ENCODE measurements at regions not wholly inside any gene's neighbourhood (a gene's known extent, or its start where the extent isn't known, plus 50 kb on each side); places are given as distances from the start of the nearest gene placed in this dataset.

DNA sequence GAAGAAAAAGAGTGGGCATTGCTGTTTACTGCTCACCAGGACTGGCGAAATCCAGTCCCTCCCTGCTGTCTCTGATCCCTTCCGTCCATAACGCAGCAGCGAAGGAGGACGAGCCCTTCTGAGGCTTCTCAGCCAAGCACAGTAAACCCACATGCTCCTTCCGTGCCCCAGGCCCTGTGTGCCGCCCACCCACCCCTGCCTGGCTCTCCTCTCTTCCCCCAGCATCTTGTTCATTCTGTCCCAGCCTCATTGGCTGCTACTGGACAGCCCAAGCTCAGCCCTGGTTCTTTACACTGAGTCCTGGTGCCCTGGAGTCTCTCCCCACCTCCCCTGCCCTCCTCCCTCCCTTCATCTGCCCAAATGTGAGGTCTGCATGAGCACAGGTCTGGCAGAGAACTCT lies 559.7 kb downstream of the BRD1 start:
- DNase-seq = no peak

DNA sequence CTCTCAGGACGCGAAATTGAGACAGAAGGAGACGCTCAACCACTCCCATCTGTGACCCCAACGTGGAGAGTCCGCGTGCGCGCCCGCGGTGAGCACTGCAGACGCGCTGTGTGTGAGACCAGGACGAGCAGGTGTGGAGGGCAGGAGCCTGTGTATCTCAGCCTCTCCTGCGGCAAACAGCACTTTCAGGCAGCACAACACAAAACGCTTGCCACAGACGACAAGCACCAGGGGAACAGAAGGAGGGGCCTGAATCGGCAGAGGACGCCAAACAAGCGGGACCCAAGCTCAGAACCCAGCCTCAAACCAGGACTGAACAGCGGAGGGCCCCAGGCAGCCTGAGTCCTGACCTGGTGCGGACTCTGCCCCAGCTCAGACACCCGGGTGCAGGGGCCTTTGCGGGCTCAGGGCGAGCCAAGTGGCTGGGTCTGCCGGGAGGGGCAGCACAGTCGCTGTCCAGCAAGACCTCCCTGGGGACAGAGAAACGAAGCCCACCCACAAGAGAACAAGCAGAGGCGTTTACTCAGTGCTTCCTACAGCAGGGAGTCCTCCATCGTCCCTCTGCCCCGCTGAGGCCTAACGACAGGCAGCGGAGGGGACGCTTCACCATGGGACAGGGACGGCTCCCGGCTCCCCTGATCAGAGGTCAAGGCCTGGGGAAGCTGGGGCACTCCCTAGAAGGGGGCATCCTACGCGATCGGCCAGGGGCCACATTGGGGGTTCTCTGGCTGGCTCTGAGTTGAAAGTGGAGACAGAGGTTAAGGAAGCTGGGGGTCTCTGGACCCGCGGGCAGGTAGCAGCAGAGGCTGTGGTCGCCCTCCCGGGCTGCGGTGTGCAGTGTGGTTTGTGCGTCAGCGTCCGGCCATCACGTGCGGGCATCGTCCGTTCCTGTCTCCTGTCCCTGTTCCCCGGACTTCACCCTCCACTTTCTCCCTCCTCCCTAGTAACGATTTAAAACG lies 560.8 kb downstream of the BRD1 start:
- DNase-seq = no peak

DNA sequence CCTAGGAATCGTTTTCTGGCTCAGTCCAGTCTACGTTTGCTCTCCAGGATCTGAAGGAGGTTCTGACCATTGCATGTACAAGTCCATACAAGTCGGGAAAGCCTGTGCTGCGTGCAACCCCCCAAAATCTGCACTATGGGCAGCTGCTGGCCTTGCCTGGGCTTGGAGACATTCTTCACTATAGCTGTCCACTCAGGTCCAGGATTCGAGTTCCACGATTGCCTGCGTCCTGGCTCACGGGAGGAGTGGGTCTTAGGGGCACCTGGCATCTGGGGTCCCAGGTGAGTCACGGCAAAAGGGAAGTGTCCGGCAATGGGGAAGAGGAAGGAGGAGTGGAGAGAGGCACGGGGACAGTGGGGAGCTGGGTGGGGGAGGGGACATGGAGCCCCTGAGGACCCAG lies 563.0 kb downstream of the BRD1 start:
- no peak for DNase-seq

DNA sequence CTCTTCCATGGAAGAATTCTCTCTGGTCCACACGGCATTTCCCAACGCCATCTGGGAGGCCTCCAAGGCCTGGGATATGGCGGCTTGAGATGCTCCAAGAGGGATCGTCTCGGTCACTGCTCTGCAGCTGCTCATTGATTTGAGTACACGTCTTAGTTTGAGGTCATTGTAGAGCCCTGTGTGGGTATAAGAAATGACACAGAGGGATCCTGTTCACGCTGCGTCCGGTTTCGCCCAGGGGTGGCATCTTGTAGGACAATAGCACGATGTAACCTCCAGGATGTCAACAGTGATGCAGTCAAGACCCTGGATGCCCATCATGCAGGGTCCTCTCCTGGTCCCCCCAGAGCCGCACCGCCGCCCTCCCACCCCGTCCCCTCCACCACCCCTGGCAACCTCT lies 564.6 kb downstream of the BRD1 start:
- no peak for DNase-seq

DNA sequence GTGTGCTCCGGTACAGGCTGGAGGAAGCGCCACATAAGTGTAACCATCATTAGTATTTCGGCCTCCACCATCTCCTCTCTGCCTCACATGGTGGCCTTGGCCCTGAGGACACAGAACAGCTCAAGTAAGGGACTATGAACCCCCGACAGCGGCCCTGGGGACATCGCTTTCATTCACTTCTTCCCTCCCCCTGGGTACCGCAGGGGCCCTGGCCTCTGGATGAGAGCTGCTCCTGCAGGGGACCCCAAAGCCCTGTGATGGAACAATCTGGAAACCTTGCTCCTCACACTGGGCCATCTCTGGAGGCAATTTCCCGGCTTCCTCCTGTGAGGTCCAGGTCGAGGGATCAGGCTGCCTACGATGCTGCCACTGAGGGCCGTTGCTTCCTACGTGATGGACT lies 565.5 kb downstream of the BRD1 start:
- no peak for DNase-seq

DNA sequence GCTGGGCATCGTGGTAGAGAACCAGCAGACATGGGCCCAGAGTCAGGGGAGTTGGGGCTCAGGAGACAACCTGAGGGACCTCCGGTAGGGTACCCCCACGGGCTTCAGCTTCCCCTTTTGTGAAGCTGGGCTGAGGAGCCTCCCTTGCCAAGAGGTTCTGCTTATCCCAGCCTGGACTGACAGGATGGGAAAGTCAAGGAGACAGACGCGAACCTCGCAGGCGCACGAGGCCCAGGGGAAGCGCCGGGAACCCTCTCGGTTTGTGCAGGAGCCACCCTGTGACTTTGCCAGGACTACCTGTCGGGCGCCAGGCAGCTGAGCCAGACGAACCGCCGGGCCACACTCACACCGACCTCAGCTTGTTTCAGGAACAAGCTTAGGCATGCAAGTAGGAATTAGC lies 566.1 kb downstream of the BRD1 start:
- no peak for DNase-seq

DNA sequence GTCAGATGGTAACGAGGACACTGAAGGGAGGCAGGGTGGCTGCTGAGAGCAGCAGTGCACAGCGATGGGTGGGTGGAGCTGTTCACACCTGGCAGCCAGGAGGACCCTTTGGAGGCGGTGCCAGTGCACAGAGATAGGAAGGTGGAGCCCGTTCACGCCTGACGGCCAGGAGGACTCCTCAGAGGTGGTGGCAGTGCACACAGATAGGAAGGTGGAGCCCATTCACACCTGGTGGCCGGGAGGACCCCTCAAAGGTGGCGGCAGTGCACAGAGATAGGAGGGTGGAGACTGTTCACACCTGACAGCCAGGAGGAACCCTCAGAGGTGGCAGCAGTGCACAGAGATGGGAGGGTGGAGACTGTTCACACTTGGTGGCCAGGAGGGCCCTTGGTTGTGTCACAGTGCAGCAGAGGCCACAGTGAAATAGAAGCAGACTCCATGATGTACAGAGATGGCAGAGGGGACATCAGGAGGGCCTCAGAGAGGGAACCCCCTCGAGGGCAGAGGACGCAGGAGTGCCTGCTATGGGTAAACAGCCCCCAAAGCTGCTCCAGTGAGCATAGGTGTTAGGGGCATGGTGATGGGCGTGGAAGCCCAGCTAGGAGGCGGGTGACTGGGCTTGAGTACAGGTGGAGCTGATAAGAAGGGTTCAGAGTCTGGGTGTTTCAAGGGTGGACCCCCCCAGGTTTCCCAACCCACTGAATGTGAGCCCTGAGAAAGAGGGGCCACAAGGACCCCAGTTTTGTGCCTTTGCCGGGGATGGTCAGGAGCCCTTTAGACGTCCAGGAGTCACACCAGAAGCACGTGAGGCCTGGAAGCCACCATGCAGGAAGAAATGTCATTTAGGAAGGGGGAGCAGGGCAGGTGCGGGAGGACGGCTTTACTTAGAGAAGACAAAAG lies 566.7 kb downstream of the BRD1 start:
- no peak for DNase-seq

DNA sequence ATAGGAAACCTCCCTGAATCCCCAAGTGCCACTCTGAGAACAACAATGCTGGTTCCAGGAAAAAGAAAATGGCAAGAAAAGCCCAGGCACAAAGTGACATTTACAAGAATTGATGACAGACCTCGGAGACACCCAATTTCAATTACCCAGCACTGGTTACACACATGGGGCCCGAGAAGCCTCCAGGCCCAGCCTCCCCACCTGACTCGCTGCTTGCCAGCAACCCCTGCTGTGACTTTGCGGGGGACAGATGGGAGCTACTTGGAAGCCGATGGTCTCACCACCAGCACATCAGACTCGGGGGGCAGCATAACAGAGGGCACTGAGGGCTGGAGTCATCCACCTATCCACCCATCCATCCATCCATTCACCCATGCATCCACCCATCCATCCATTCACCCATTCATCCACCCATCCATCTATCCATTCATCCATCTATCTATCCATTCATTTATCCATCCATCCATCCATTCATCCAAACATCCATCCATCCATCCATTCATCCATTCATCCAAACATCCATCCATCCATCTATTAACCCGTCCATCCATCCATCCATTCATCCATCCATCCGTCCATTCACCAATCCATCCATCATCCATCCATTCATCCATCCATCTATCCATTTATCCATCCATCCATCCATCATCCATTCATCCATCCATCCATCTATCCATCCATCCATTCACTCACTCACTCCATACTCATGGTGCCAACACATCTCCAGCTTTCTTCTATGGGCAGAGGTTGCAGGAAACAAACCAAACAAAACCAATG lies 567.6 kb downstream of the BRD1 start:
- no peak for DNase-seq

DNA sequence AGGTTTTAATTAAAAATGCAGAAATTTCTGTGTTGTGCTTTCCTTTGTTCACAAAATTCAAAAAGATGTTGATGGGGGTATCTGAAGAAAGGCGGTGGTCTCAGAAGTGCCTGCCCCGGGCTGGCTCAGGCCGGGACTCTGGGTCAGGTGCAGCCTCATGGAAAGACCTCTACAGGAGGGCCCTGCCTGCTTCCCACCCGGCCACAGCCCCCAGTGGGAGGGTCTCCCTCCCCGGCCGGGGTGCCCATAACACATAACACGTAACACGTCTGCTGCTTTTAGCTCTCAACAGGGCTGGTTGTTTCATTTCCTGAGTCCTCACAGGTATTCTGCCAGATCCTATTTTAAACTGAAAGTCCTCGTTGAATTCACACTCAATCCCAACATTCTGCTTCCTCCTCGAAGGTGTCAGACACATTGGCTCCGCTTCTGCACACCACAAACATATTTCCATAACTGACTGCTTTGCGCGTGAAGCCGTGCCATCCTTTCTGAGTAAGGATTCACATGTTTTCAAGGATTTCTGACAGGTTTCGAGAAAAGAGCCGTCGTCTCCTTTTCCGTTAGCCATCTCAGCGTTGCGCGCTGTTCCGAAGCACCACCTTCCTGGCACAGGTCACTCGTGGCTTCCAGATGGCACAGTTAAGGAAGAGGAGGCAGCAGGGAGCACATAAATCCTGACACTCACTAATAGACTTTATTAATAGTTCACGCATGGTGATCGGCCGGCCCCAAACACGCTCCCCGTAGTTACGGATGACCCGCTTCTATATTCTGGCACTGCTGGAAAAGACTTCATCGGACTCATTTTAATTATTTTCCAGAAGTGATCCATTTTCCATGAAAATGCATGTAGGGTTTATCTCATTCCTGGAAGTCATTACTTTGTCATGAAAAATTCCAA lies 569.3 kb downstream of the BRD1 start:
- DNase-seq = no peak

DNA sequence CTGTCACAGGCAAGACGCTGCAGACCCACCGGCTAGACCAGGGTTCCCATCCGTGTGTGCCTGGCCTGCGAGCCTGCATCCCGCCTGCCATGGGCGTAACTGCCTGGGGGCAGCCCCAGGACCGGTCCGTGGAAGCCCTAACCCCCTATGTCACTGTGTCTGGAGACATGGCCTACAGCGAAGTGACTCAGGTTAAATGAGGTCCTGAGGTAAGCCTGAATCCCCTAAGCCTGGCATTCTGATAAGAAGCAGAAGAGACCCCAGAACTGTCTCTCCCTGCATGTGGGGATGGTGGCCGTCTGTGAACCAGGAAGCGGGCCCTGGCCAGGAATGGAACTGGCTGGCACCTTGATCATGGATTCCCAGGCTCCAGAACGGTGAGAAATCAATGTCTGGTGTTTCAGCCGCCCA lies 570.1 kb downstream of the BRD1 start:
- no peak for DNase-seq

DNA sequence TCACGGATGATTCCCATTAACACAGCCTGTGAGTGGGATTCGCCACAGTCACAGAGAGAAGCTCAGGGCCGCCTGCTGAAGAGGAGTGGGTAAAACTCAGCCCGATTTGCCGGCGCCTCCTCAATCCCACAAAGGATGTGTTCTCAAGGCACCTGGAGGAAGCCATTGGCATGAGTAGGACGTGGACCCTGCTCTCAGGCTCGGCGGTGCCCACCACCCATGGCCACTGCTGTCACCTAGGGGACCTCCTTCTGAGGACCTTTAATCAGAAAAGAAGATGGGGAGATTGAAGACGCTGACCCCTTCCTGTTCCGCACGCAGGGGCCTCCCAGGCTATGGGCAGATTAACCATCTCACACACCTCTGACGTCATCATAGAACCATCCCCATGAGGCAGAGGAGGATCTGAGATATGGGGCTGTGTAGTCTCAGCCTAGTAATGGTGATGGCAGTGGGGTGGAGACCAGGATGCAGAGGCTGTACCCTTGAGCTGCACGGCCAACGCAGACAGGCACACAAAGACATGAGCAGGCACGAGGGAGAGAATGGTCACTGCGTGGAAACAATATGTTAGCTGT lies 571.8 kb downstream of the BRD1 start:
- DNase-seq = no peak

DNA sequence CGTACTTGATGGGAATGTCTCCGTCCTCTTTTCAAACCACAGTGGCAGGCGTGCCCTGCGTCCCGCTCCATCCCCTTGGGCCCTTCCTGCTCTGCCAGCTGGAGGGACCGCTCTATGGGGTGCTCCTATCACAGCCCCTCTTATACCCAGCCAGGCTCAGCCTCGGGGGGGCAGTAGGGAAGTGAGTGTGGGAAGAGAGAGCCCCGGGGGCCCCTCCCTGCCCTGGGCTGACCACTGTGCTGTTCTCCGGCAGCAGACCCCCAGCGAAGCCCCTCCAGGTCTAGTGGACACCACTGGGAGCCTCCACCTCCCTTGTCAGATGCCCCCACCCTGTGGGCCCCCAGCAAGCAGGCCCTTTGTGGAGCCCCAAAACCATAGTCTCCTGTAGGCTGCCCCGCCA lies 572.5 kb downstream of the BRD1 start:
- DNase-seq = no peak

DNA sequence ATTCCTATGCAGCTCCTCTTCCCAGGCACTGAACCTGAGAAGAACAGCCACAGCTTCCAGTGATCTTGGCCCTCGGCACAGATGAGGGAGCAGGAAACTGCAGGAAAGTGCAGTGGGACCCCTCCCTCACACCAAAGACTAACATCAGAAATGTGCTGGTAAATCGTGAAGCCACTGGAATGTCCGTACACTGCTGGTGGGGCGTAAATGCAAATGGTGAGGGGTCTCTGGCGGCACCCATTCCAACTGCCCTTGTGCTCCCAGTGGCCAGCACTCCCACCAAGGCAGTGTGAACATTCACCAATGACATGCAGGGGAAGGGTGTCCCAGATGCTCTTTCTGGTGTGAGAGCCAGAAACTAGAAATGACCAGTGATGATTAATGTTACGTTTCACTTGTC lies 574.0 kb downstream of the BRD1 start:
- no peak for DNase-seq

DNA sequence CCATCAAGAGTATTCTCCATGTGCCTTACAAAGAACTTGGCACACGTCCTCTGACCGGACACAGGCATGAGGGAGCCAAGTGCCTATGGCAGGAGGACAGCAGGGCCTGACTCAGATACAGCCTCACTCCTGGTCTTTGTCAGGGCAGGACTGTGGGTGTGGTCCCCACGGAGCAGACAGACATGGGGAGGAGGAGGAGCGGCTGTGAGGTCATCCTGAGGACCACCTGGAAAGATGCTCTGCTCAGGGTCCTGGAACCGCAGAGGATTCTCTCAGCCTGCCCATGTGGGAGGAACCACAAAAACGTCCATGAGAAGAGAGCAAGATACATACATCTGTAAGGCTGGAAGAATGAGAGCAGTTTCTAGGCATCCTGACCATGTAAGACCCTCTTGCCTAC lies 576.3 kb downstream of the BRD1 start:
- DNase-seq = no peak

DNA sequence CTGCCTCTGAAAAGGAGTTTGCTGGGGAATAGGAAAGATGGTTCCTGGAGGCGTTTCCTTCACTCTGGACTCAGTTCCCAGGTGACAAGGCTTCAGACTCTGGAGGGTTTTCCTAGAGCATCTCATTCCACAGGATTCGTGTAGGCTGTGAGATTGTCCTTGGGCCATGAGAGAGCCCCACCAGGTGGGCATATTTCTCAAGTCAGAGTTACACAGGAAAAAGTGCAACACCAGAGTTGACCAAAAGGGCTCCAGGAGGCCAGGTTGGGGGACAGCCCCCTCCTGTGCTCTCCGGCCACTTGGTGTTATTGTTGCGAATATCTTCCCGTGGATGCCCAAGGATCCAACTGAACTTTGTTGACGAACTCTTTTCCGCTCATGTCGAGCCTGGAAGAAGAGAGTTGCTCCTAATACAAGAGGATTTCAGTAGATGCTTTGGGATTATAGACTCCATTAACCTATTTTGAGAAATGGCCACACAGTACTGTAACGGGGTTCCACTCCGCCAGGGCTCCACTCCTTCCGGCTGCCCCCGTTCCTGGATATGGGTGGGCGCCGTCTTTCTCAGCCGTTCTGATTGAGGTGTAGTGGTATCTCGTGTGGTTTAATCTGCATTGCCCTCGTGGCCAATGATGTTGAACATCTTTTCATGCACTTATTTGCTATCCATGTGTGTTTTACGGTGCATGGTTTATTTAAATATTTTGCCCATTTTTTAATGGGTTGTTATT lies 580.3 kb downstream of the BRD1 start:
- no peak for DNase-seq

DNA sequence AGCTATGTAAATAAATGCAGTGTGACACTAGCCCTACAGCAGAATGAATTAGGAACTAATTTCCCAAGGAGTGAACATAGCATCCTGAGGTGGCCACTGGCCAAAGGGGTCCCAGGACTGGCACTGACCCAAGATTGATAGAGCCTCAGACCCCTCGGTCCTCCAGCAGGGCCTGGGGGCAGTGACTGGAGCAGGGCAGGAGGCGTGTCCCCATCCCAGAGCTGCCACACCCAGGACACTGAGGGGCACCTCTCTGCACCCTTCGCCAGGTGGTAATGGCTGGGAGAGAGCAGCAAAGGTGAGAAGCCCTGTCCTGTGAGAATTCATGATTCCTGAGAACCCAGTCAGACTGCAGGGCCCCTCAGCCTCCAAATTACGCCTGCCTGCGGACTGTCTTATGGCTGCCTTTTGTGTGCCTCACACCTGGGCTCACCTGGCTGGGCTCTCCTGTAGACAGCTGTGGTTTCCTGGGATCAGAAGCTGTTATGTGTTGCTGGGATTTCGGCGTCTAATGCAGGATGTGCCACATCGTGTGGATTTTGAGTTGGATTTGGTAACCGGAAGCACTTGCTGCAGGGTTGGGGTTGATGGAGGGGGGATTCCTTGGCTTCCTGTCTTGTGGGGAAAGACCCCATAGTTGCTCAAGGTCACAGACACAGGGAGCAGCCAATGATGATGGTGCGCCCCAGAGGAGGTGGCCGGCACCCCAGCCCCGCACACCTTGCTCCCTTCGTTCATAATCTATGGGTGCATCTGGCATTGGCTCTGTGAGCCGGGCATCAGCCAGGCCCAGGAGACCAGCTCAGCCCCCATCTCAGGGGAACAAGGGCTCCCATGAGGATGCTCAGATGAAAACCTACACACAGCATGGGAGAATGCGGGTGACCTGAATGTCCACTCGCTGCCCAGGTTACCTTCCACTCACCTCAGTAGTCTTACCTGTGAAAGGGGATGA lies 582.9 kb downstream of the BRD1 start:
- no peak for DNase-seq

DNA sequence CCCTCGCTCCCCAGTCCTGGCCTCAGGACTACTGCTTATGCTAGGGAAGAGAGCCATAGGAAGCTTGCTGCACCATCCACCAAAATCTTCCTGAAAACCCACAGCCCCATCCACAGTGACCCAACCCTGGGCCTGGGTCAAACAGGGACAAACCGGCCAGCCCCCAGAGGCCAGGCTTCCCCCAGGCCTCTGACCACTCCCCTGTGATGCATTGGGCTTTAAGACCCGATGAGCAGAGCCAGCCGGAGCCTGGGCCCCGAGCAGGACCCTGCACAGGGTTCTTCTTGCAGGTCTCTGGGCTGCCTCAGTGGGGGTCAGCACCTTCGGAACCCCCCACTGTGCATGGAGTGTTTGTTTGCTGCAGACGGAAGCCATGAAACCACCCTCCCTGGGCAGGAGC lies 583.7 kb downstream of the BRD1 start:
- DNase-seq = no peak

DNA sequence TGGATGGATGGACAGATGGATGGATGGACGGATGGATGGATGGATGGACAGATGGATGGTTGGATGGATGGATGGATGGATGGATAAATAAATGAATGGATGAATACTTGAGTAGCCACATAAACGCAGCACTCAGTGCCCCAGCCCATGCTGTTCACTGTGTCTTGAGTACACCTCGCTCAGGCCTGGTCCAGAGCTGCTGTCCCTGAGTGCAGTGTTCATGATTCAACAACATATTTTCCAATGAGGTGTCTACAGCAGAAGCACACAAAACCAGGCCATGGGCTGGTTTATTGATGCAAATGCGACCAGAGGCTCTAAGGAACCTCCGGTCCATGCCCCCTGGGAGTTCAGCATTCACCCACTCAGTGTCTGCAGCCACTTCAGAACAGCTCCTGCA lies 584.3 kb downstream of the BRD1 start:
- DNase-seq = no peak

DNA sequence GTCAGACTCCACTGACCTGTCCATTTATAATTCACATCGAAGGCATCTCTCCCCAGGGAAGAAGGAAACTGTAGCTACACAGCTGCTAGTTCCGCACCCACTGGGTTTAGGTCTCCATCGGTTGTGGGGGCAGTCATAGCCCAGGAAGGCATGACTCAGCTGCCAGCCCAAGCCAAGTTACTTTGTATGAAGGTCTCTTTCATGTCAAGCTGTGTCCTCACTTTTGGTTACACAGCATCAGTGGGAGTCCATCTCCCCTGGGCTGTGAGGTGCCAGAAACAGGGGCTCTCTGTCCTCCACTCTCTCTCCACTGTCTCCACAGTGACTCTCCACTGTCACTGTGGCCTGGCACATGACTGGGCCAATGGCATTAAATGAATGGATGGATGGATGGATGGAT lies 585.2 kb downstream of the BRD1 start:
- DNase-seq = no peak

All from amniotic stem cell (primary cell).